Natural killer cell (primary cell): ENCODE measurements at regions not wholly inside any gene's neighbourhood (a gene's known extent, or its start where the extent isn't known, plus 50 kb on each side); places are given as distances from the start of the nearest gene placed in this dataset.

Experiments used
- ATAC-seq, 3 donors: fragments of 150-1000 bp in 2 of 3; fragments of 200-7000 bp in 1 of 3; cut with Tn5 transposase; 1 replicate in 1 of 3; 2 replicates in 2 of 3; pipeline ENCODE4 v1.10.0; 2021; ENCODE audit warnings: mild to moderate bottlenecking in 2 of 3, moderate library complexity in 2 of 3
- DNase-seq, 2 donors: peaks; one replicate each; pipeline versions ENCODE4 v3.0.0 to v3.0.0-alpha.2; 2013 to 2021; ENCODE audit warnings: mixed read lengths in 1 of 2
- H3K27ac ChIP-seq: one replicate; pipeline ENCODE4 v1.5.1; 2013; ENCODE audit warnings: mild to moderate bottlenecking, low read length
- H3K27me3 ChIP-seq: one replicate; pipeline ENCODE4 v1.6.1; 2013; ENCODE audit warnings: low read length; ENCODE audit not compliant: control insufficient read depth, insufficient read depth
- H3K36me3 ChIP-seq: one replicate; pipeline ENCODE4 v1.6.1; 2013; ENCODE audit warnings: low read length; ENCODE audit not compliant: control insufficient read depth, insufficient read depth
- H3K4me1 ChIP-seq: one replicate; pipeline ENCODE4 v1.6.1; 2013; ENCODE audit warnings: low read length; ENCODE audit not compliant: control insufficient read depth, insufficient read depth
- H3K4me3 ChIP-seq: one replicate; pipeline ENCODE4 v1.5.1; 2013; ENCODE audit warnings: low read length
- H3K9me3 ChIP-seq: one replicate; pipeline ENCODE4 v1.6.1; 2013; ENCODE audit warnings: low read length; ENCODE audit not compliant: control insufficient read depth, insufficient read depth
- H3K27ac Mint-ChIP-seq, 2 donors: one replicate each; pipeline ENCODE4 v1.8.0; 2022; ENCODE audit warnings: mild to moderate bottlenecking in 2 of 2, mixed read lengths in 2 of 2, moderate library complexity in 1 of 2
- H3K27me3 Mint-ChIP-seq, 2 donors: one replicate each; pipeline ENCODE4 v1.8.0; 2022; ENCODE audit warnings: low read depth in 2 of 2, mixed read lengths in 2 of 2
- H3K36me3 Mint-ChIP-seq: one replicate; pipeline ENCODE4 v1.8.0; 2022; ENCODE audit warnings: mixed read lengths
- H3K4me1 Mint-ChIP-seq, 2 donors: one replicate each; pipeline ENCODE4 v1.8.0; 2022; ENCODE audit warnings: mixed read lengths in 2 of 2
- H3K4me3 Mint-ChIP-seq: one replicate; pipeline ENCODE4 v1.8.0; 2022; ENCODE audit warnings: mild to moderate bottlenecking, moderate library complexity, mixed read lengths
- H3K9me3 Mint-ChIP-seq, 2 donors: one replicate each; pipeline ENCODE4 v1.8.0; 2022; ENCODE audit warnings: mixed read lengths in 2 of 2
- WGBS: methylation state at CpG from one replicate; pipeline ENCODE4 v1.1.7; 2013; ENCODE audit warnings: missing lambda C conversion rate; ENCODE audit not compliant: insufficient coverage; 5-methylcytosine and 5-hydroxymethylcytosine counted together
- intact Hi-C: fragments of 100-400 bp; cut with micrococcal nuclease; formaldehyde crosslinking; loops from one replicate; pipeline ENCODE4 v1.14.2; 2022
- TF ChIP-seq, protein P1 (sequence below): fragments of 200-600 bp; IDR thresholded peaks from one replicate; pipeline ENCODE4 v1.8.0; 2022; ENCODE audit warnings: antibody characterized with exemption

DNA sequence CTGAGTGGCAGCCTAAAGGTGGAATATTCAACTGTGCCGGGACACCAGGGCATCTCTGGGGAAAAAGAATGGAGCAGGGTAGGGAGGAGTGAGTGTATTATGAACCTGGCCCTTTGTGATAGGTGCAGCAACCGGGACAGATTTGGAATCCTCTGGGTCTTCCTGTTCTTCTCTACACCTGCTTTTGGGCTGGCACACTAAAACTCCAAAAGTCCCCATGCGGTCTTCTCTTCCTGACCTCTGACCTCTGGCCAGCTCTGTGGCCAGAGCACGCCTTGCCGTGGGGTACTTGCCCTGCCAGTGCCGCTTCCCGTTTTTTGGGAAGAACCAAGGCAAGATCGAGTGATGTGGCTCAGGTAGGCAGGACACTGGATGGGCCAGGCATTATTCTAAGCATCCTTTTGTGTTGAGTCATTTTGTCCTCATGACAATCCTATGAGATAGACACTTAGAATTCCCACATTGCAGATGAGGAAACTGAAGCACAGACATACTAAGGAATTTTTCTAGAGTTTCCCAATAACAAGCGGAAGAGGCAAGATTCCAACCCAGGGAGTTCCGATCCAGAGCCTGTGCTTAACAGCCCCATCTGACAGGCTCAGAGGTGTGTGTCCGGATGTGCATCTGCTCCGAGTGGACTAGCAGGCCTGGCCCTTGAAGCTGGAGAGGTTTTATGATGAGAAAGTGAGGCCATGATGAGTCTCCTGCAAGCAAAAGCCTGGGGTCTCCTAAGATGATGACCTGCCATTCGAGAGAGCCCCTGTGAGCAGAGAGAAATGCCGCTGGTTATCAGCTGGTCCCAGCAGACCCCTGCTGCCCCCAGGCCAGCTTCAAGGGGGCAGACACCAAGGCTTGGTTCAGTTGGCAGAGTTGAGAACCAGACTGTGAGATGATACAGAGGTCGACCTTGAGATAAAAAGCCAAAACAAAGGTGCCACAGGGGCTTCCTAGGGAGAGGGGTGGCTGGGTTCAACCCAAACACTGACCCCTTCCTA is 67.9 kb upstream of the ESRRB start:
- Mint-ChIP-seq H3K36me3 (no peaks in the 10 kb centered on the region), H3K4me3 (no peak overlapping the region), H3K27me3 (peaks cover 20 to 64% of the 10 kb centered on the region in 2 donors), H3K4me1 (peaks cover 0 to 6% of the 10 kb centered on the region in 2 donors), H3K27ac (no peak overlapping the region), H3K9me3 (no peaks in the 10 kb centered on the region)
- intact Hi-C loops = no loop called here
- Histone ChIP-seq H3K27ac (no peak overlapping the region), H3K9me3 (no peaks in the 10 kb centered on the region), H3K4me3 (no peak overlapping the region), H3K4me1 (no peaks in the 10 kb centered on the region), H3K27me3 (peaks cover 6% of the 10 kb centered on the region), H3K36me3 (no peaks in the 10 kb centered on the region)
- 89% methylated on average over 15 of the region's 15 CpGs for WGBS
- ATAC-seq (no peak), DNase-seq (no peak)
- TF ChIP-seq, protein P1, sequence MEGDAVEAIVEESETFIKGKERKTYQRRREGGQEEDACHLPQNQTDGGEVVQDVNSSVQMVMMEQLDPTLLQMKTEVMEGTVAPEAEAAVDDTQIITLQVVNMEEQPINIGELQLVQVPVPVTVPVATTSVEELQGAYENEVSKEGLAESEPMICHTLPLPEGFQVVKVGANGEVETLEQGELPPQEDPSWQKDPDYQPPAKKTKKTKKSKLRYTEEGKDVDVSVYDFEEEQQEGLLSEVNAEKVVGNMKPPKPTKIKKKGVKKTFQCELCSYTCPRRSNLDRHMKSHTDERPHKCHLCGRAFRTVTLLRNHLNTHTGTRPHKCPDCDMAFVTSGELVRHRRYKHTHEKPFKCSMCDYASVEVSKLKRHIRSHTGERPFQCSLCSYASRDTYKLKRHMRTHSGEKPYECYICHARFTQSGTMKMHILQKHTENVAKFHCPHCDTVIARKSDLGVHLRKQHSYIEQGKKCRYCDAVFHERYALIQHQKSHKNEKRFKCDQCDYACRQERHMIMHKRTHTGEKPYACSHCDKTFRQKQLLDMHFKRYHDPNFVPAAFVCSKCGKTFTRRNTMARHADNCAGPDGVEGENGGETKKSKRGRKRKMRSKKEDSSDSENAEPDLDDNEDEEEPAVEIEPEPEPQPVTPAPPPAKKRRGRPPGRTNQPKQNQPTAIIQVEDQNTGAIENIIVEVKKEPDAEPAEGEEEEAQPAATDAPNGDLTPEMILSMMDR = no peak

DNA sequence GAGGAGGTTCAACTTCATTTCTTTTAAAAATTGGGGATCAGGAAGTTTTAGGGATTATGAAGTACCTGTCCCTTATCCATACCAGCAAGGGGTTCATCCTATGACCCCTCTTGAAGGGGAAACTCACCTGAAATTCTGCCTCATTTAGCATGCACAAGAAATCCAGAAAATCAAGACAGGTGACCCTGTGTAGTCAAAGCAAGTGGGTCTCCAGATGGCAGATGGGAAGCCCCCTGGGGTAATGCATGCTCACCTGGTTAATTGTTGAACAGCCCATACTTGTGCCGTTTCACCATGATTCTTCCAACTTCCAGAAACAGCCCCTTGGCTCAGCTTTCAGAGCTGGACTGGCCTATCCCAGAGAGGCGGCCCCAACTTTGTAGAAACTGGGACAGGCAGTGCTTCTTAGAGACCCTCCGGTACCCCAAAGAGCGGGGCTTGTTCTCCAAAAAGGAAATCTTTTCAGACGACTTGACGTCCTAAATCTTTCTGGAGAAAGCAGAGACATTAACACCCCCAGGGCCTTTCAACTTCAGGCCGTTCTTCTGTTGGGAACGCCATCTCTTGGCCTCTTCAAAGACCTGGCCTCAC is 66.3 kb upstream of the ESRRB start:
- Mint-ChIP-seq H3K4me1 (peaks cover 0 to 6% of the 10 kb centered on the region in 2 donors), H3K27ac (no peak overlapping the region), H3K27me3 (peaks cover 23 to 65% of the 10 kb centered on the region in 2 donors), H3K9me3 (no peaks in the 10 kb centered on the region), H3K36me3 (no peaks in the 10 kb centered on the region), H3K4me3 (no peak overlapping the region)
- Histone ChIP-seq H3K27me3 (peaks cover 6% of the 10 kb centered on the region), H3K4me1 (no peaks in the 10 kb centered on the region), H3K36me3 (no peaks in the 10 kb centered on the region), H3K4me3 (no peak overlapping the region), H3K9me3 (no peaks in the 10 kb centered on the region), H3K27ac (no peak overlapping the region)
- WGBS = 87% methylated on average over 8 of the region's 8 CpGs
- TF ChIP-seq, protein P1 = no peak
- intact Hi-C loops = no loop called here
- ATAC-seq = no peak
- DNase-seq = no peak

DNA sequence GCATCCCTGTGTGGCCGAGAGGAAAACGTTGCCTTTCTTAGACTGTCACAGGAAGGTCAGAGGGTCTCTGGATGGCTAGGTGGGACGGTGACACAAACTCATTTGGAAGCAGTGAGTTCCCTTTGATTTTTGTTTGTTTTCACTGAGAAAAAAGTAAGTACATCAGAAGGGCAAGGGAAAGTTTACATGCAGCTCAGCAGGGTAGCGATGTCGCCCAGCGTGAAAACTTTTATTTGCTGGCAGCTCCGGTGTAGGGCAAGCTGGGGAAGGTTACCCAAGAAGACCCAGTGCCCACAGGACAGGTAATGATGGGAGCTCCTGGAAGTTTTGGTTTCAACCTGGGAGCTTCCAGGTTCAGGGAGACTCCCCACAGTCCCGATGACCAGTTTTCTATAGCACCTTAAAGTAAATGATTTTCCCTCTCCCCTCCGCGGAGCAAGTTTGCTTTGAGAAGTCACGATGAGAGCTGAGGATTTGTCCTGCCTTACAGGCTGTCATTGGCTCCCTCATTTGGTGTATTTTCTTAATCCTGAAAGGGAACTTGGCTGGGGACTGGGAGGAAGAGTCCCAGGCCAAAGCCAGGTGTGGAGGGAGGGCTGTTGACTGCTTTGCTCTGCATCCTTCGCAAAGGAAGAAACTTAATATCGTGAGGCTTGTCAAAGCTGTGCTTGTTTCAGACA is 64.7 kb upstream of the ESRRB start:
- WGBS = 23% methylated on average over 11 of the region's 13 CpGs
- Mint-ChIP-seq H3K9me3 (no peaks in the 10 kb centered on the region), H3K27ac (no peak overlapping the region), H3K4me3 (no peak overlapping the region), H3K4me1 (peaks cover 0 to 6% of the 10 kb centered on the region in 2 donors), H3K27me3 (peaks cover 25 to 68% of the 10 kb centered on the region in 2 donors), H3K36me3 (no peaks in the 10 kb centered on the region)
- ATAC-seq (no peak), DNase-seq (no peak)
- Histone ChIP-seq H3K36me3 (no peaks in the 10 kb centered on the region), H3K4me1 (no peaks in the 10 kb centered on the region), H3K4me3 (no peak overlapping the region), H3K27me3 (peaks cover 6% of the 10 kb centered on the region), H3K27ac (no peak overlapping the region), H3K9me3 (no peaks in the 10 kb centered on the region)
- TF ChIP-seq, protein P1 = no peak
- intact Hi-C loops = no loop called here
